ENCODE measurements at regions not wholly inside any gene's neighbourhood (a gene's known extent, or its start where the extent isn't known, plus 50 kb on each side); places are given as distances from the start of the nearest gene placed in this dataset.

DNA sequence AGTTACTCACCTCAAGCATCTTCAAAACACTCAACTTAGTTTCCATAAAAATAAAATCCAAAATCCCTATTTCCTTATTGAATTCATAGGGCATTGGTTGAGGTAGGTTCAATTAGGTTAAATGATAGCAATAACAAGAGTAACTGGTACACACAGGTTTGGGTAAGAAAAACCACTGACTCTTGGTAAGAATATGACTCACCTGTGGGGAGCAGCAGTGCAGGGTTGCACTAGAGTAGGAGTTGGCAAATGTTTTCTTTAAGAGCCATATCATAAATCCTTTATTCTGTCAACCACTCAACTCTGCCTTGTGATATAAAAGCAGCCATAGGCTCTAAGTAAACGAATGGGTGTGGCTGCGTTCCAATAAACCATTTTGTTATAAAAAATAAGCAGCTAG is 71.4 kb upstream of the CDH20 start:
- Histone ChIP-seq H3K4me1 (no peaks in the 10 kb centered on the region), H3K36me3 (no peaks in the 10 kb centered on the region)

DNA sequence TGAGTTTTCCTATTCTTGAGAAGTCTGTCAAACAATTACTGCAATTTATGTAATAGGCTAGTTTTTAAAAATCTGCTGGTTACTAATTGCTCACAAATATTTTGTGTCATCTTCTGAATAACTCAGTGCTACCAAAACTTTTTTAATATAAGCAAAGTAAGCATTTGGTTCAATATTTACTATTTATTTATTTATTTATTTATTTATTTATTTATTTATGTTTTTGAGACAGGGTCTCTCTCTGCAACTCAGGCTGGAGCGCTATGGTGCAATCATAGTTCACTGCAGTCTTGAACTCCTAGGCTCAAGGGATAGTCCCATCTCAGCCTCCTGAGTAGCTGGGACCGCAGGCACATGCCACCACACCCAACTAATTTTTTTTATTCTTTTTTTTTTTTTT is 60.4 kb upstream of the CDH20 start:
- no peaks in the 10 kb centered on the region for H3K36me3 ChIP-seq
- H3K4me1 ChIP-seq = no peaks in the 10 kb centered on the region
- H3K9me3 ChIP-seq = no peaks in the 10 kb centered on the region
- no peak overlapping the region for H3K27ac ChIP-seq
- no peaks in the 10 kb centered on the region for H4K20me1 ChIP-seq
- no peak overlapping the region for H3K4me2 ChIP-seq
- no peak for TF ChIP-seq Cebpa-rat (IDR thresholded peaks at IDR 0.05)
- H3K9ac ChIP-seq = no peak overlapping the region
- H3K4me3 ChIP-seq = no peak overlapping the region
- no peaks in the 10 kb centered on the region for H3K27me3 ChIP-seq

More for the DNA sequence above, 71.4 kb upstream of the CDH20 start:
- no peak for TF ChIP-seq Cebpa-rat (IDR thresholded peaks at IDR 0.05)
- Histone ChIP-seq H3K27me3 (no peaks in the 10 kb centered on the region), H3K4me3 (no peak overlapping the region), H4K20me1 (no peaks in the 10 kb centered on the region), H3K9ac (no peak overlapping the region), H3K9me3 (no peaks in the 10 kb centered on the region), H3K4me2 (no peak overlapping the region), H3K27ac (no peak overlapping the region)

DNA sequence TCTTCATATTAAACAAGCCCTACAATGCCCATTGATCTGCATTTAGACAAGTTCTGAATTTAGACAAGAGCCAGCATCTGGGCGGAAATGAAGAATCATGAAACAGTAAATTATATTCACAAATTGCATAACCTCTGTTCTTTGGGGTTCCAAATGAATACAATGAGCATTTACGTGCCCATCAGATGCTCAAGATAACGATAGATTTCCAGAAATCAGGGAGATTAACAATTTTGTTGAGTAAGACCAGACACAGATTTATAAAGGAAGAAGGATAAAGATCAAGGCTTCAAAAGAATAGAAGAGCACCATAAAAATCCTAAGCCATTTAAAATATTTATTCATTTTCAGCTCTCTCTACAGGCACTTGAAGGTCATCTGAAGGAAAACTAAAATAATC is 59.7 kb upstream of the CDH20 start:
- H3K36me3 ChIP-seq = no peaks in the 10 kb centered on the region
- H3K4me3 ChIP-seq = no peak overlapping the region
- TF ChIP-seq Cebpa-rat (IDR thresholded peaks at IDR 0.05) = no peak
- no peak overlapping the region for H3K9ac ChIP-seq
- no peak overlapping the region for H3K27ac ChIP-seq
- H3K4me2 ChIP-seq = no peak overlapping the region
- no peaks in the 10 kb centered on the region for H3K4me1 ChIP-seq
- no peaks in the 10 kb centered on the region for H4K20me1 ChIP-seq
- no peaks in the 10 kb centered on the region for H3K27me3 ChIP-seq
- no peaks in the 10 kb centered on the region for H3K9me3 ChIP-seq

DNA sequence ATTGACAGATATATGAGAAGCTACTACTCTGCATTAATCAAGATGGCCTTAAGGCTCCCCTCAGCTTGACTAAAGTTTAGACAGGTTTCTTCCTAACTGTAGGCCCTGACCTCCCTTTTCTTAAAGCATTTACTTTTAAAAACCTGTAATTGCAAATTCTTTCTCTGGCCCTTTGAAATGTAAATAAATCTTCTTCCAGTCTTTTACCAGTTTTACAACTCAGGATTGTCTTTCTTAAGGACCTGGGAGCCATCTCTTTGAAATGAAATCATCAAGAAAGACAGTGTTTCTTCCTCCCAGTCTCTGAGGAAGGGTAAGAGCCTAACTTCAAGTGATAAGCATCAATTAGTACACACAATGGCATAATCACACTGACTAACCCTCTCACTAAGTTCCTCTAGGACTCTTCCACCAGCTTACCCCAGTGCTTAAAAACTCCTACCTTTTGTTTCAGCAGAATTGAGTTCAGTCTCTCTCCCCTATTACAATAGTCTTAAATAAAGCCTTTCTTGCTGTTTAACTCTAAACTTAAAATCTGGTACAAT is 58.7 kb upstream of the CDH20 start:
- H3K9ac ChIP-seq = no peak overlapping the region
- no peaks in the 10 kb centered on the region for H3K4me1 ChIP-seq
- no peak overlapping the region for H3K4me2 ChIP-seq
- H3K36me3 ChIP-seq = no peaks in the 10 kb centered on the region
- H4K20me1 ChIP-seq = no peaks in the 10 kb centered on the region
- H3K27me3 ChIP-seq = no peaks in the 10 kb centered on the region
- no peak overlapping the region for H3K27ac ChIP-seq
- no peak for TF ChIP-seq Cebpa-rat (IDR thresholded peaks at IDR 0.05)
- H3K4me3 ChIP-seq = no peak overlapping the region
- H3K9me3 ChIP-seq = no peaks in the 10 kb centered on the region

DNA sequence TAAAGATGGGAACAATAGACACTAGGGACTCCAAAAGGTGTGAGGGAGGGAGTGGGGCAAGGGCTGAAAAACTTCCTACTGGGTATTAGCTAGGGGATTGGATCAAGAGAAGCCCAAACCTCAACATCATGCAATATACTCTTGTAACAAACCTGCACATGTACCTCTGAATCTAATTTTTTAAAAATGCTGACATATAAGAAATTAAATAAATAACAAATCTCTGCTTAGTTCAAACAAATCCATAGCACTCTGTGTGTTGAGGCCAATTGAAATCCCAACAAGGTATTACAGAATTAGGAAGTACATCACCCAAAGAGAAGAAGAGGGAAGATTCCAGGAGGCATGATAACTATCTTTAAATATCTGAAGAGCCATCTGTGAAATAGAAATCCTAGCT is 55.4 kb upstream of the CDH20 start:
- Histone ChIP-seq H3K4me2 (no peak overlapping the region), H3K4me1 (no peaks in the 10 kb centered on the region), H3K36me3 (no peaks in the 10 kb centered on the region), H3K9ac (no peak overlapping the region), H3K4me3 (no peak overlapping the region), H4K20me1 (no peaks in the 10 kb centered on the region), H3K27me3 (no peaks in the 10 kb centered on the region), H3K27ac (no peak overlapping the region), H3K9me3 (peaks cover 6% of the 10 kb centered on the region; the same call in 1 of the 2 replicates)
- TF ChIP-seq Cebpa-rat (IDR thresholded peaks at IDR 0.05) = no peak

DNA sequence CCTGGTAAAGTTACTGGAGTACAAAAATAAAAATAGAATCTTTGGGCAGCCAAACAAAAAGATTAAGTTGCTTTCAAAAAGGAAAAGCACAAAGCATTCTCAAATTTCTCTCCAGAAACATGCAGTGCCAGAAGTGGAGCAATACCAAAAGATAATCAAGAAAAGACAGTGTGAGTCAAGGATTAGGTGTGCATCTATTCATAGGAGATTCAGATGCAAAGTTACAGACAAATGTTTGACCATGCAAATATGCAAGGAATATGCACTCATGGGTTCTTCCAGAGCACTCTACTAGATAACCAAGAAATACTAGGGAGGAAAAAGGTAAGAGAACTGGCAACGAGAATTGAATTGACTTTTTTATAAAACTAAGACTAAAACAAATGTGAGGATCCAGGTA is 51.8 kb upstream of the CDH20 start:
- H3K27me3 ChIP-seq = no peaks in the 10 kb centered on the region
- H3K9me3 ChIP-seq = peaks cover 6% of the 10 kb centered on the region; the same call in 1 of the 2 replicates
- H3K4me3 ChIP-seq = no peak overlapping the region
- no peaks in the 10 kb centered on the region for H3K4me1 ChIP-seq
- no peaks in the 10 kb centered on the region for H4K20me1 ChIP-seq
- no peak for TF ChIP-seq Cebpa-rat (IDR thresholded peaks at IDR 0.05)
- no peak overlapping the region for H3K4me2 ChIP-seq
- H3K27ac ChIP-seq = no peak overlapping the region
- no peaks in the 10 kb centered on the region for H3K36me3 ChIP-seq
- no peak overlapping the region for H3K9ac ChIP-seq

DNA sequence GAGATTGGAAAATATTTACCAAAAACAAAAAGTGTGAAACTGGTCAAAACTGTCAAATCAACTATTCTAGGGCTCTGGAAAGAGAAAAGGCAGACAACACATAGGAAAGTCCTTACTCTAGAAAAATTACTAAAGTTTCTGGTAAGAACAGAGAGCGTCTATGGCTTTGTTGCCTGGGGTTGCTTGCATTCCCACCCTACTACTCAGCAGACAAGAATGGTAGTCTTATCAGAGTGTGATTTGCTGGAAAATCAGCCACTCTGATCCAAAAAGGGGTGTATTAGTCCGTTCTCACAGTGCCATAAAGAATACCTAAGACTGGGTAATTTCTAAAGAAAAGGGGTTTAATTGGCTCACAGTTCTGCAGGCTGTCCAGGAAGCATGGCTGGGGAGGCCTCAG is 50.3 kb upstream of the CDH20 start:
- Histone ChIP-seq H3K4me2 (no peak overlapping the region), H3K27me3 (no peaks in the 10 kb centered on the region), H3K36me3 (no peaks in the 10 kb centered on the region), H3K9me3 (peaks cover 6% of the 10 kb centered on the region; the same call in 1 of the 2 replicates), H4K20me1 (no peaks in the 10 kb centered on the region), H3K4me1 (no peaks in the 10 kb centered on the region), H3K9ac (no peak overlapping the region), H3K4me3 (no peak overlapping the region), H3K27ac (no peak overlapping the region)
- TF ChIP-seq Cebpa-rat (IDR thresholded peaks at IDR 0.05) = no peak
